ENCODE measurements at regions not wholly inside any gene's neighbourhood (a gene's known extent, or its start where the extent isn't known, plus 50 kb on each side); places are given as distances from the start of the nearest gene placed in this dataset.

- no peak overlapping the region for H2BK120ac ChIP-seq (ENCODE audit: low read depth, low read length)
- H4K8ac ChIP-seq (ENCODE audit: low read length): no peak overlapping the region
- no peak overlapping the region for H2BK15ac ChIP-seq (ENCODE audit: low read depth, poor library complexity, severe bottlenecking)
- H2BK5ac ChIP-seq (ENCODE audit: low read depth, low read length, poor library complexity, severe bottlenecking): no peak overlapping the region
- H2AK5ac ChIP-seq (ENCODE audit: low read length, severe bottlenecking): no peak overlapping the region
- no peak overlapping the region for H3K18ac ChIP-seq (ENCODE audit: low read depth in 1 of 2, low read length in 2 of 2)
- 86% methylated on average over 2 of the region's 2 CpGs for WGBS
- H3K9me3 ChIP-seq (ENCODE audit: control insufficient read depth, low read length): no peaks in the 10 kb centered on the region
- H3K4me3 ChIP-seq (ENCODE audit: insufficient read depth in 1 of 2, low read depth in 1 of 2, low read length in 2 of 2): no peak overlapping the region
- H3K14ac ChIP-seq (ENCODE audit: low read length in 2 of 2): no peak overlapping the region
- no peak overlapping the region for H3K27ac ChIP-seq (ENCODE audit: low read length, poor library complexity, severe bottlenecking)
- no peak overlapping the region for H2AFZ ChIP-seq (ENCODE audit: low read depth, low read length)
- no peak overlapping the region for H3K4me2 ChIP-seq (ENCODE audit: low read length, poor library complexity, severe bottlenecking)
- H3K9ac ChIP-seq (ENCODE audit: low read length): no peak overlapping the region
- no peak overlapping the region for H4K91ac ChIP-seq (ENCODE audit: low read length)
- DNase-seq: no peak
- H3K79me1 ChIP-seq (replicated peaks; ENCODE audit: low read length, poor library complexity, severe bottlenecking): no peaks in the 10 kb centered on the region
- no peak overlapping the region for H3K4ac ChIP-seq (ENCODE audit: low read depth in 1 of 2, low read length in 2 of 2)
- no peaks in the 10 kb centered on the region for H3K27me3 ChIP-seq (ENCODE audit: control insufficient read depth in 1 of 2, insufficient read depth in 1 of 2, low read length in 2 of 2)
- H3K4me1 ChIP-seq (ENCODE audit: control insufficient read depth, insufficient read depth, low read depth, low read length): no peaks in the 10 kb centered on the region
- H2BK12ac ChIP-seq (ENCODE audit: low read length in 2 of 2): no peak overlapping the region
- no peaks in the 10 kb centered on the region for H3K36me3 ChIP-seq (ENCODE audit: control insufficient read depth in 1 of 2, insufficient read depth in 2 of 2, low read depth in 1 of 2, low read length in 2 of 2)
- H3K23ac ChIP-seq (ENCODE audit: low read length in 2 of 2): no peak overlapping the region
Measured at GRCh38 chr2:146417942-146418341, 1426.9 kb upstream of the ACVR2A start.

GRCh38 chr2:146415291-146415690 lies 1429.5 kb upstream of the ACVR2A start:
- Histone ChIP-seq H2BK5ac (ENCODE audit: low read depth, low read length, poor library complexity, severe bottlenecking) (no peak overlapping the region), H3K79me1 (replicated peaks; ENCODE audit: low read length, poor library complexity, severe bottlenecking) (no peaks in the 10 kb centered on the region), H3K36me3 (ENCODE audit: control insufficient read depth in 1 of 2, insufficient read depth in 2 of 2, low read depth in 1 of 2, low read length in 2 of 2) (no peaks in the 10 kb centered on the region), H4K8ac (ENCODE audit: low read length) (no peak overlapping the region), H3K27ac (ENCODE audit: low read length, poor library complexity, severe bottlenecking) (no peak overlapping the region), H3K23ac (ENCODE audit: low read length in 2 of 2) (no peak overlapping the region), H2BK120ac (ENCODE audit: low read depth, low read length) (no peak overlapping the region), H2AFZ (ENCODE audit: low read depth, low read length) (no peak overlapping the region), H3K4me1 (ENCODE audit: control insufficient read depth, insufficient read depth, low read depth, low read length) (no peaks in the 10 kb centered on the region), H2AK5ac (ENCODE audit: low read length, severe bottlenecking) (no peak overlapping the region), H3K9me3 (ENCODE audit: control insufficient read depth, low read length) (no peaks in the 10 kb centered on the region), H2BK12ac (ENCODE audit: low read length in 2 of 2) (no peak overlapping the region), H3K4me3 (ENCODE audit: insufficient read depth in 1 of 2, low read depth in 1 of 2, low read length in 2 of 2) (no peak overlapping the region), H3K9ac (ENCODE audit: low read length) (no peak overlapping the region), H2BK15ac (ENCODE audit: low read depth, poor library complexity, severe bottlenecking) (no peak overlapping the region), H3K4ac (ENCODE audit: low read depth in 1 of 2, low read length in 2 of 2) (no peak overlapping the region), H3K18ac (ENCODE audit: low read depth in 1 of 2, low read length in 2 of 2) (no peak overlapping the region), H3K27me3 (ENCODE audit: control insufficient read depth in 1 of 2, insufficient read depth in 1 of 2, low read length in 2 of 2) (no peaks in the 10 kb centered on the region), H4K91ac (ENCODE audit: low read length) (no peak overlapping the region), H3K14ac (ENCODE audit: low read length in 2 of 2) (no peak overlapping the region), H3K4me2 (ENCODE audit: low read length, poor library complexity, severe bottlenecking) (no peak overlapping the region)
- 100% methylated on average over 1 of the region's 2 CpGs for WGBS
- DNase-seq: no peak

GRCh38 chr2:146414456-146414855 lies 1430.4 kb upstream of the ACVR2A start:
- H3K23ac ChIP-seq (ENCODE audit: low read length in 2 of 2): no peak overlapping the region
- H4K8ac ChIP-seq (ENCODE audit: low read length): no peak overlapping the region
- 77% methylated on average over 5 of the region's 5 CpGs for WGBS
- H3K14ac ChIP-seq (ENCODE audit: low read length in 2 of 2): no peak overlapping the region
- no peaks in the 10 kb centered on the region for H3K9me3 ChIP-seq (ENCODE audit: control insufficient read depth, low read length)
- H3K4me2 ChIP-seq (ENCODE audit: low read length, poor library complexity, severe bottlenecking): no peak overlapping the region
- no peak overlapping the region for H2AFZ ChIP-seq (ENCODE audit: low read depth, low read length)
- no peaks in the 10 kb centered on the region for H3K4me1 ChIP-seq (ENCODE audit: control insufficient read depth, insufficient read depth, low read depth, low read length)
- no peak overlapping the region for H3K18ac ChIP-seq (ENCODE audit: low read depth in 1 of 2, low read length in 2 of 2)
- no peak overlapping the region for H3K27ac ChIP-seq (ENCODE audit: low read length, poor library complexity, severe bottlenecking)
- H3K79me1 ChIP-seq (replicated peaks; ENCODE audit: low read length, poor library complexity, severe bottlenecking): no peaks in the 10 kb centered on the region
- H2BK120ac ChIP-seq (ENCODE audit: low read depth, low read length): no peak overlapping the region
- no peak overlapping the region for H2BK5ac ChIP-seq (ENCODE audit: low read depth, low read length, poor library complexity, severe bottlenecking)
- no peak overlapping the region for H2BK15ac ChIP-seq (ENCODE audit: low read depth, poor library complexity, severe bottlenecking)
- no peak overlapping the region for H3K4me3 ChIP-seq (ENCODE audit: insufficient read depth in 1 of 2, low read depth in 1 of 2, low read length in 2 of 2)
- H3K36me3 ChIP-seq (ENCODE audit: control insufficient read depth in 1 of 2, insufficient read depth in 2 of 2, low read depth in 1 of 2, low read length in 2 of 2): no peaks in the 10 kb centered on the region
- no peak overlapping the region for H3K4ac ChIP-seq (ENCODE audit: low read depth in 1 of 2, low read length in 2 of 2)
- H3K9ac ChIP-seq (ENCODE audit: low read length): no peak overlapping the region
- H3K27me3 ChIP-seq (ENCODE audit: control insufficient read depth in 1 of 2, insufficient read depth in 1 of 2, low read length in 2 of 2): no peaks in the 10 kb centered on the region
- no peak overlapping the region for H4K91ac ChIP-seq (ENCODE audit: low read length)
- H2AK5ac ChIP-seq (ENCODE audit: low read length, severe bottlenecking): no peak overlapping the region
- DNase-seq: no peak
- no peak overlapping the region for H2BK12ac ChIP-seq (ENCODE audit: low read length in 2 of 2)

DNA sequence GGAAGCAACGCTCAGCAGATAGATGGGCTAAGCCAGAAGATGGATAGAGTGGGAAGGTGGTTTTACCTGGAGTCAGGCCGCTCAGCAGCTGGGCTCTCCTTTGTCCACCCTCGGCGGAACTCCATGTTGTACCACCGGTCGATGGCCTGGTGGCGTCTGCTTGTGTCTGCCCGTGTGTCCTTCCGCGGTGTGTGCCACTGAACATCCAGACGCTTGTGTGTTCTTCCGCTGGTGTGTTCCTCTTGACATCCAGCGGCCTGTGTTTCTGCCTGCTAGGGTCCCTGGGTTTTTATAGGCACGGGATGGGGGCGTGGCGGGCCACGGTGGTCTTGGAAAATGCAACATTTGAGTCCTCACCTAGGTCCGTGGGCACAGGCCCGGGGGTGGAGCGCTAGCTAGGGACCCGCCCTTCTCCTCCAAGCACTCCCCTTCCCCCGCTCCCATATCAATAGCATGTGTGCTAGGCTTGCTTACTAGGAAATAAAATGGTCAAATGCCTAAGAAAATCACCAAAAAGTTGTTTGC lies 1431.7 kb upstream of the ACVR2A start:
- no peak overlapping the region for H2AFZ ChIP-seq (ENCODE audit: low read depth, low read length)
- H3K27ac ChIP-seq (ENCODE audit: low read length, poor library complexity, severe bottlenecking): no peak overlapping the region
- no peak overlapping the region for H2BK5ac ChIP-seq (ENCODE audit: low read depth, low read length, poor library complexity, severe bottlenecking)
- no peak overlapping the region for H4K8ac ChIP-seq (ENCODE audit: low read length)
- no peak overlapping the region for H2BK12ac ChIP-seq (ENCODE audit: low read length in 2 of 2)
- H3K9ac ChIP-seq (ENCODE audit: low read length): no peak overlapping the region
- H2BK15ac ChIP-seq (ENCODE audit: low read depth, poor library complexity, severe bottlenecking): no peak overlapping the region
- 97% methylated on average over 16 of the region's 22 CpGs for WGBS
- no peak overlapping the region for H2BK120ac ChIP-seq (ENCODE audit: low read depth, low read length)
- no peaks in the 10 kb centered on the region for H3K4me1 ChIP-seq (ENCODE audit: control insufficient read depth, insufficient read depth, low read depth, low read length)
- no peak overlapping the region for H2AK5ac ChIP-seq (ENCODE audit: low read length, severe bottlenecking)
- DNase-seq: no peak
- no peak overlapping the region for H3K14ac ChIP-seq (ENCODE audit: low read length in 2 of 2)
- no peak overlapping the region for H3K18ac ChIP-seq (ENCODE audit: low read depth in 1 of 2, low read length in 2 of 2)
- no peaks in the 10 kb centered on the region for H3K79me1 ChIP-seq (replicated peaks; ENCODE audit: low read length, poor library complexity, severe bottlenecking)
- H3K27me3 ChIP-seq (ENCODE audit: control insufficient read depth in 1 of 2, insufficient read depth in 1 of 2, low read length in 2 of 2): no peaks in the 10 kb centered on the region
- no peak overlapping the region for H3K4me2 ChIP-seq (ENCODE audit: low read length, poor library complexity, severe bottlenecking)
- H3K9me3 ChIP-seq (ENCODE audit: control insufficient read depth, low read length): no peaks in the 10 kb centered on the region
- H4K91ac ChIP-seq (ENCODE audit: low read length): no peak overlapping the region
- H3K23ac ChIP-seq (ENCODE audit: low read length in 2 of 2): no peak overlapping the region
- H3K36me3 ChIP-seq (ENCODE audit: control insufficient read depth in 1 of 2, insufficient read depth in 2 of 2, low read depth in 1 of 2, low read length in 2 of 2): no peaks in the 10 kb centered on the region
- H3K4ac ChIP-seq (ENCODE audit: low read depth in 1 of 2, low read length in 2 of 2): no peak overlapping the region
- no peak overlapping the region for H3K4me3 ChIP-seq (ENCODE audit: insufficient read depth in 1 of 2, low read depth in 1 of 2, low read length in 2 of 2)
